Amniotic epithelial cell (primary cell): ENCODE measurements at regions not wholly inside any gene's neighbourhood (a gene's known extent, or its start where the extent isn't known, plus 50 kb on each side); places are given as distances from the start of the nearest gene placed in this dataset.

Experiments
- DNase-seq: peaks from one replicate; pipeline ENCODE4 v3.0.0-alpha.2; 2010; ENCODE audit warnings: low read depth

DNA sequence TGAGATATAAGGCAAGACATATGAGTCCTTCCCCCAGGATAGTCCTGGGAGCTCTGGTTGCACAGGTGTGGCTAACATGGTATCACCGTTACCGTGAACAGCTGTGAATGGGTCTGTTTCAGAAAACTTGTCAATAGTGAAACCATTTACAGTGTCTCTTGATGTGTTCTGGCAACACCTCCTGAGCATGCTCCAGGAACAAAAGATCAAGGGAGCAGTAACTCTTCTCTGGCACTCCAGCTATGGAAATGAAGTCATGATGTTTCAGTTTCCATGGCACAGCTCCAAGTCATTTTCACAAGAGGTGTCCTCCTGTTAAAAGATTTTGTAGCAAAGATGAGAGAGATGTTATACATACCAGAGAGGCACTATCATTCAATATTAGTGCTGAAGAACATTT is 253.7 kb downstream of the SNAPC1 start:
- DNase-seq: no peak

- no peak for DNase-seq
These were observed 255.5 kb downstream of the SNAPC1 start for GRCh38 chr14:62017651-62018230.

DNA sequence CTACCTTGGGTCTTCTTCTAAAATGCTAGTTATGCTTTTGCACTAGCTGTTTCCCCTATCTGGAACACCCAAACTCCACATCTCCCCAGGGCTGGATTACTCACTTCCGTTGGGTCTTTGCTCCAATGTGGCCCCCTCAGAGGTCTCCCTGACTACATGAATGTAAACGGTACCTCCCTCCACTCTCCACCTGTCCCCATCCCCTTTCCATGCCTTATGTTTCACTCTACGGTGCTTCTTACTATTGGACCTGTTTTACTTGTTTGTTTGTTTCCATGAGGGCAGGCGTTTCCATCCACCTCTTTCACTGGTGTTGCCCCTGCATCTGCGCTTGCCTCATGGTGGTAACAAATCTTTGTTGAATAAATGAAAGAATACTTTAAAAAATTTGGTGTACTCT is 256.4 kb downstream of the SNAPC1 start:
- no peak for DNase-seq

DNA sequence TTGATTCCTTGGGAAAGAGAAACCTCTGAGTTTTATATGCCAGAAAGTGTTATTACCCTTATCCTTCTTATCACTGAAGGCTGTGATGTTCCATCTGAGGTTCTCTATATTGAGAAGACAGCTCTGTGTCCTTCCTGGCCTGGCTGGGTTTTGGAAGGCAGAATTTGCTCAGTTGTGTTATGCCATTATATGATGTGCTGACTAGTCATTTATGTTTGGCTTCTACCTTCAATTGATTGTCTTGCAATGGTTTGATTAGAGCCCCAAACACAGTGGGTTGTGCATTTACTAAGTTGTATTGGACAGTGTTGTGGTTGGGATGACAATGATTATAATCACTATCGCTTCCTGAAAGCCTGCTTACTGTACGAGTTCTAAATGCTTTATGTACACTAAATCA is 265.7 kb downstream of the SNAPC1 start:
- DNase-seq: no peak

DNA sequence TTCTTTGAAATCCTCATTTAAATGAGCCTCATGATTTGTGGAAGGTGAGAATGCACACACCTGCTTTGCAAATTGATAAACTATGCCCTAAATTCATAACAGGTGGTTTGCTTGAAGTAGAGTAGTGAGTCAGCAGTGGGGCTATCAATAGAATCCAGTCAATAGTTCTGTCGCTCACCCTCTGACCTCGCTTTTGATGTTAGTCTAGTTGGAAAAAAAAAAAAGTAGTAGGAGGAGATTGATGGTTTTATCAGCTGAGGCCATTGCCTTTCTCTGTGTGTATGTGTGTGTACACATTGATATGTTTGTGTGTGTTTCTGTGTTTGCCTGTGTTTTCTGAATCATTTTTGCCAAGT is 267.3 kb downstream of the SNAPC1 start:
- DNase-seq: no peak

- no peak for DNase-seq
These were observed 268.2 kb downstream of the SNAPC1 start for GRCh38 chr14:62030387-62030786.

GRCh38 chr14:62031504-62031903 is 269.3 kb downstream of the SNAPC1 start:
- DNase-seq: no peak

GRCh38 chr14:62053188-62053587 is 291.0 kb downstream of the SNAPC1 start:
- no peak for DNase-seq

- no peak for DNase-seq
These were observed 294.6 kb downstream of the SNAPC1 start for GRCh38 chr14:62056789-62057188.

DNA sequence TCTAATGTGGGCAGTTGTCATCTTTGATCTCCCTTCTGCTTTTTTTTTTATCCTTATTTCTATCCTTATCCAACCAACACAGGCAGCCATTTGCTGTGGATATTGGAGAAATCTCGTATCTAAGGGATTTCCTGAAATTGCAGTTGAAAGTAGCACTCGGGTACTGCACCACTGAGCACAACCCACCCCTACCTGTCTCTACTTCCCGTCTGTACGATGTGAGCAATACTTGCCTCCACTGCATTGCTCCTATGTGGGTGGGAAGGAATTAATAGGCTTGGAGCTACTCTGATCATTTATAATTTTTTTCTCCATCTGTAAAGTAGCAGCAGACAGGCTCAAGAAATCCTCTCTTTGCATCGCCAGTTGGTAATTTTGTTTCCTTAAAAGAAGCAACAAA is 300.4 kb downstream of the SNAPC1 start:
- no peak for DNase-seq

DNA sequence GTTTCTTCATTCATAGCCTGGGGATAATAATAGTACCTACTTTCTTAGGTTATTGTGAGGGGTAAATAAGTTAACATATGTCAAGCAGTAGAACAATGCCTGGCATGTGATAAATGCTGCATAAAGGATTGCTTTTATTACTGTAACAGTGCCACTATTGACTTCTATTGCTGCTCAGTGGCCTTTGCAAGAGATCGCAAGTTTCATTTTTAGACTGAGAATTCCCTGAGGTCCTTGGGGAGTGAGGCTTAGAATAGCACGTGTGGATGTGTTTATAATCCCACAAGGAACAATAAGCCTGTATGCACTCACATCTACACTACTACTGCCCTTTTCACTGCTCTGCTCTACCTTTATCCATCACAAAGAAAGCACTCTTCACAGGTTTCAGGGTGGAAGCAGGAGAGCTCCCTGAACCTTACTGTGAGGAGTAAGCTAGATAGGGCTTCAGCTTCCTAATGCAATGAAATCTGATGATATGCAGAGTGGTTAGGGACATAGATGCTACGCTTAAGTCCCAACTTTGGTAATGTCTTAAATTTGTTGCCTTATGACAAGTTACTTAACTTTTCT is 302.6 kb downstream of the SNAPC1 start:
- no peak for DNase-seq

GRCh38 chr14:62066304-62066703 is 304.1 kb downstream of the SNAPC1 start:
- no peak for DNase-seq

- DNase-seq: no peak
These were observed 308.8 kb downstream of the SNAPC1 start for GRCh38 chr14:62071039-62071438.

GRCh38 chr14:62076368-62076767 is 314.1 kb downstream of the SNAPC1 start:
- no peak for DNase-seq

DNA sequence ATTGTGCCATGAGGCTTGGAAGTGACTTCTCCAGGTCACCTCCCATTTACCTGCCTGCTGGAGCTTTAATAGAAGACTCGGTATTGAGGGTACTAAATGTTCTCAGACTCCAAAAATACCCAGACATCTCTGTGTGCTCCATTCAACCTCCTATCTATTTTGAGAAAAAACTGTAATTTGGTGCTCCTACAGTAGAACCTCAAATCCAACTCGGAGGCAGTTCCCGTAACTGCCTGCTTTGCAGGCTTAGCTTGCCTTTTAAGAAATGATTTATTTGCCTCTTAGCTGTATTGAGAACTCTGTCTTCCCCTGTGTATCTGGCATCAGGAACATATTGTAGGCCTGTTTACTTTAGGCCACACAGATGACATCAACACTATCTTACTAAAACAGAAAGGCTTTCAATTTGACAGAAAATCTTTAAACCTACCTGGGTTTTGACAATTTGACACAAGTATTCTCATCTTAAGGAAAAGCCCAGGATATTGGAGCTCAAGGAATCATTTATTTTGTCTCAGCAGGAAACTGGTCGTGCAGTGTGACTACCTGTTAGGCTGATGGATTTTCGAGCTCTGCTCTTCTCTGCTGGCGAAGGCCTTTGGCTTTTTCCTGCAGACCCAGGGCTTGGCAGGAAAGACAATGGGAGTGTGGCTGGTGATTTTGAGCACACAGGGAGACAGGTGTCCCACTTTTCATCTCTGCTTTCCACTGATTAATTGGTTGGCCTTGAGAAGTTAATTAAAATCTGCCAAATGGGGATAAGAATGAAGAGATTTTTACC is 314.8 kb downstream of the SNAPC1 start:
- DNase-seq: no peak

DNA sequence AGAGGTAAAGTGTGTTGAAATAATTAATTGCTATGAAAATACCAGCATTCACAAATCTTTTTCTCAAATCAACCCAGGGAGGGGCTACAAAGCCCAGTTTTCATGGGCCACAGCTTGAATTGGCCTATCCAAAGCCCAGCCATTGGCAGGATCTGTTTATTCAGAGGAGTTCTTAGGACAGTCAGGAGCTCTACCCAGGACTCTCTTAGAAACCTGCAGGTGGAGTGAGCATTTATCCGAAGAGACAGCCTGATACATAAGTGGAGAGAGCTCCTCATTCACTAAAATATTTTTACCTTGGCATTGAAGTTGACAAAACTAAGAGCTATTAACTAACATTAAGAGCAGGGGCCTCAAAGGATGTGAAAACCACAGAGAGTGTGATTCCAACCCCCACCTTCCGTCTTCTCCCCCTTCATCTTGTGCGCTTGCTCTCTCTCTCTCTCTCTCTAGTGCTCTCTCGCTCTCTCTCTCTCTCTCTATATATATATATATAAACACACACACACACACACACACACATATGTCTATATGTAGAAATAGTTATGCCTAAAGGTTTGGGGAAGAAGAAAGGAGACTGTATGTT is 315.5 kb downstream of the SNAPC1 start:
- no peak for DNase-seq

- no peak for DNase-seq
These were observed 316.8 kb downstream of the SNAPC1 start for GRCh38 chr14:62079038-62079437.

- DNase-seq: no peak
These were observed 318.9 kb downstream of the SNAPC1 start for GRCh38 chr14:62081012-62081612.

GRCh38 chr14:62081951-62082350 is 319.7 kb downstream of the SNAPC1 start:
- DNase-seq: no peak

GRCh38 chr14:62082779-62083178 is 320.6 kb downstream of the SNAPC1 start:
- DNase-seq: no peak

DNA sequence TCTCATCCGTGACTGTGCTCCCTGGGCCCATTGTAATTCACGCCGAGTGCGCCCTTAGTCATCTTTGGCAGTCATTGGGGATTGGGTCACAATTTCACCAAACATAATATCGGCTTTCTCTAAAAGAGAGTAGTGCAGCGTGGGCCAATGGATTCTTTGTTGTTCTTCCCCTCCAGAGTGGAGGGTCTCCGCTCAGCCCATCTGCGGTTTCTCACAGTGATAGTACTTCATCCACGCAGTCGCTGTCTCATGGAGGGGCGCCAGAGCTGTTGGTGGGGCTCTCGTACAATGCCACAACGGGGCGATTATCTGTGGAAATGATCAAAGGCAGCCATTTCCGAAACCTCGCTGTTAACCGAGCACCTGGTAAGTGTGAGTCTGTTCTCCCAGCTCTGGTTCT is 321.8 kb downstream of the SNAPC1 start:
- no peak for DNase-seq

DNA sequence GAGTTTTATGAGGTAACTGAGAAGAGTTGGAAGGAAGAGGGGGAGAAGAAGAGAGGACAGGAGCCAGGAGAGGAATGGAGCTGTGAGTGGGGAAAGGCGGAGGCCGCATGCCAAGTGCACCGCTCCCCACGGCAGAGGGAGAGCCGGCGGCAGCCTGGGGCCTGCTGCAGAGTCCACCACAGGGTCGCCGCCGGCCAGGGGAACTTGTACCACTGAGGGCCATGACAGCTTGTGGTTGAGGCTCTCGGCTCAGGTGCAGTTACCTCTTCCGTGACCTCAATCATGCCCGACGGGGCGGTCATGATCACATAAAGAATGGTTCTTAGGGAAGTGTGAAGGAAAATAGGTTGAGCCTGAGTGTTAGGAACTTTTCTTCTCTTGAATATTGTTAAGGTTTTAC is 325.0 kb downstream of the SNAPC1 start:
- no peak for DNase-seq

GRCh38 chr14:62093736-62094135 is 331.5 kb downstream of the SNAPC1 start:
- no peak for DNase-seq
